Stimulated activated memory B cell treated with anti-CD40 and anti-IgM and Interleukin-4, amounts not matched to agents 10 μg/mL and 1 μg/mL and 100 μg/mL, for 72 hours (primary cell): ENCODE measurements at regions not wholly inside any gene's neighbourhood (a gene's known extent, or its start where the extent isn't known, plus 50 kb on each side); places are given as distances from the start of the nearest gene placed in this dataset.

Experiments
- ATAC-seq: fragments of 150-1000 bp; cut with Tn5 transposase; 2 replicates; pipeline ENCODE4 v1.10.0; 2021
- H3K27ac Mint-ChIP-seq: one replicate; pipeline ENCODE4 v1.8.0; 2022; ENCODE audit warnings: mild to moderate bottlenecking, mixed read lengths
- H3K27me3 Mint-ChIP-seq: one replicate; pipeline ENCODE4 v1.8.0; 2022; ENCODE audit warnings: mixed read lengths
- H3K36me3 Mint-ChIP-seq: one replicate; pipeline ENCODE4 v1.8.0; 2022; ENCODE audit warnings: mixed read lengths
- H3K4me1 Mint-ChIP-seq: one replicate; pipeline ENCODE4 v1.8.0; 2022; ENCODE audit warnings: mixed read lengths
- H3K4me3 Mint-ChIP-seq: one replicate; pipeline ENCODE4 v1.8.0; 2022; ENCODE audit warnings: mild to moderate bottlenecking, moderate library complexity, mixed read lengths
- H3K9me3 Mint-ChIP-seq: one replicate; pipeline ENCODE4 v1.8.0; 2022; ENCODE audit warnings: mixed read lengths

DNA sequence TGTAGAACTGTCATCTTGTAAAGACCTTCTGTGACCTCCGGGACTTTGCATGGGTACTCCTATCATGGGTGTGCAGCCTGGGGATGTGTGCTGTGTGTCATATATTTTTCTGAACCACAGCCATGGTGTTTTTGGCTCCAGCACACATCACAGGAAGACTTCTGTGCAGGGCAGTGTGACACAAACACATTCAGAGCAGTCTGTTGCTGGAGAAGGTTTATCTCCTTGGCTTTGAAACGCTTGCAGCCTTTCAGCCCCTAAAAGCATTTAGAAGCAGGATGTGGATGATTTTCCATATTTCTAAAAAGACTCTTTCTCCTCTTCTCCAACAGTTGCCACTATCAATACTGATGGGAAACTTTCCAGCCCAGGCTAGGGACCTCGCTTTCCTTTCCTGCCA is 221.6 kb upstream of the FOXA2 start:
- H3K27me3 Mint-ChIP-seq: no peaks in the 10 kb centered on the region
- H3K9me3 Mint-ChIP-seq: peaks cover 2% of the 10 kb centered on the region
- no peaks in the 10 kb centered on the region for H3K36me3 Mint-ChIP-seq
- no peak overlapping the region for H3K4me3 Mint-ChIP-seq
- no peak for ATAC-seq
- no peaks in the 10 kb centered on the region for H3K4me1 Mint-ChIP-seq
- H3K27ac Mint-ChIP-seq: no peak overlapping the region

GRCh38 chr20:22807045-22807444 is 222.7 kb upstream of the FOXA2 start:
- Mint-ChIP-seq H3K27me3 (no peaks in the 10 kb centered on the region), H3K9me3 (peaks cover 2% of the 10 kb centered on the region), H3K27ac (no peak overlapping the region), H3K36me3 (no peaks in the 10 kb centered on the region), H3K4me3 (no peak overlapping the region), H3K4me1 (no peaks in the 10 kb centered on the region)
- no peak for ATAC-seq

DNA sequence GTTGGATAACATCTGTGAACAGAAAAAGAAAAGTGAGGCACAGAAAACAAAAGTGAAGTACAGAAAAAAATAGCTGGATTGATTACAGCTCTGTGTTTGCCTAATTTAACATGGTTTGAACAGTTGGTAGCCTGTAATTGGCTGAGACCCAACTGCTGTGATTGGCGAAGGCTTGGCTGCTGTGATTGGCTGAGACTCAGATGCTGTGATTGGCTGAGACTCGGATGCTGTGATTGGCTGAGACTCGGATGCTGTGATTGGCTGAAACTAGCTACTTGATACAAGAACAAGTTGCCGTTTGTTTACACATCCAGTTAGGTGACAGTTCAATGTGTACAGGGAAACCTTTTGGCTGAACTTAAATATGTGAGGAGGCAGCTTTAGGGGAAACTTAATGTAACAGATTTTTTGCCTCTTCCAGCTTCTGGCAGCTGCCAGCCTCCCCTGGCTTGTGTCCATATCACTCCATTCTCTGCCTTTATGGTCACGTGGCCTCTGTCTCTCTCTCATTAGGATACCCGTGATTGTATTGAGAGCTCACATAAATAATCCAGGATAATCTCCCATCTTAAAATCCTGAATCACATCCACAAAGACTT is 223.4 kb upstream of the FOXA2 start:
- H3K4me3 Mint-ChIP-seq: no peak overlapping the region
- ATAC-seq: no peak

DNA sequence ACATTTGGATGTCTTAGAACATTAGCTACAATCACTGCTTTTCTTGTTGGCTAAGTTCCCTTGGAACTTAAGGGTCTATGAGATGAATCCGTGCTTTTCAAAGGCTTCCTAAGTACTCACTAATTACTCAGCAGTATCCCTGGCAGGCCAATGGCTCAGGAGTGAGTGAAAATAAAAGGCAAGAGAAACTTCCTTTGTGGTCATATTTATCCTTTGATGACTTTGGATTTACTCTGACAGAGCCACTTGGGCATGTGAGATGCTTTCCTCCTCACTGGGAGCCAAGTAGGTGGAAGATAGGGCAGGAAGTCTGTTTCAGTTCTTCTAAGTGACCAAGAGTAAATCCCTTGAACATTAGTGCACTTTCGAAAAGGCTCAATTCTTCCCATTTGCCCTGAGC is 224.3 kb upstream of the FOXA2 start:
- Mint-ChIP-seq H3K27me3 (no peaks in the 10 kb centered on the region), H3K36me3 (no peaks in the 10 kb centered on the region), H3K9me3 (peaks cover 2% of the 10 kb centered on the region), H3K4me1 (no peaks in the 10 kb centered on the region), H3K4me3 (no peak overlapping the region), H3K27ac (no peak overlapping the region)
- ATAC-seq: no peak

More for the DNA sequence above, 223.4 kb upstream of the FOXA2 start:
- H3K27ac Mint-ChIP-seq: no peak overlapping the region
- no peaks in the 10 kb centered on the region for H3K27me3 Mint-ChIP-seq
- no peaks in the 10 kb centered on the region for H3K36me3 Mint-ChIP-seq
- H3K9me3 Mint-ChIP-seq: peaks cover 2% of the 10 kb centered on the region
- H3K4me1 Mint-ChIP-seq: no peaks in the 10 kb centered on the region

DNA sequence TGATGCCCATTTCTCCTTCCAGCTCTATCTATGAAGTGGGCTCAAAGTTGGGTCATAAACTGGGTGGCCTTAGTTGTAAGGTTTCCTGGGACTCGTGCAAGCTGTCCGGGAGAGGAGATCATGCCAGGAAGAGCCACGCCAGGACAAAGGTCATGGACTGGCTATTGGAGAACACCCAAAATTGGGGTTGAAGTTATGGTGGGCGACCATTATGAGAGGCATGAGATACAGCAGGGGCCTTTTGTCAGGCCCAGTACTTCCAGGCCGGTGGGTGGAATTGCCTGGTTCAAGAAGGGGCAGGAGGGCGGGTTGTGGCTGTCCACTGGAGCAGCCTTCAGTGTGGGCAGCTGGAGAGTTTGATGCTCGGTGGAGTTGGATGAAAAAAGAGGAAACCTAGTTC is 225.1 kb upstream of the SSTR4 start:
- Mint-ChIP-seq H3K4me3 (no peak overlapping the region), H3K4me1 (no peaks in the 10 kb centered on the region), H3K9me3 (peaks cover 2% of the 10 kb centered on the region), H3K36me3 (no peaks in the 10 kb centered on the region), H3K27ac (no peak overlapping the region), H3K27me3 (peaks cover 6% of the 10 kb centered on the region)
- no peak for ATAC-seq

DNA sequence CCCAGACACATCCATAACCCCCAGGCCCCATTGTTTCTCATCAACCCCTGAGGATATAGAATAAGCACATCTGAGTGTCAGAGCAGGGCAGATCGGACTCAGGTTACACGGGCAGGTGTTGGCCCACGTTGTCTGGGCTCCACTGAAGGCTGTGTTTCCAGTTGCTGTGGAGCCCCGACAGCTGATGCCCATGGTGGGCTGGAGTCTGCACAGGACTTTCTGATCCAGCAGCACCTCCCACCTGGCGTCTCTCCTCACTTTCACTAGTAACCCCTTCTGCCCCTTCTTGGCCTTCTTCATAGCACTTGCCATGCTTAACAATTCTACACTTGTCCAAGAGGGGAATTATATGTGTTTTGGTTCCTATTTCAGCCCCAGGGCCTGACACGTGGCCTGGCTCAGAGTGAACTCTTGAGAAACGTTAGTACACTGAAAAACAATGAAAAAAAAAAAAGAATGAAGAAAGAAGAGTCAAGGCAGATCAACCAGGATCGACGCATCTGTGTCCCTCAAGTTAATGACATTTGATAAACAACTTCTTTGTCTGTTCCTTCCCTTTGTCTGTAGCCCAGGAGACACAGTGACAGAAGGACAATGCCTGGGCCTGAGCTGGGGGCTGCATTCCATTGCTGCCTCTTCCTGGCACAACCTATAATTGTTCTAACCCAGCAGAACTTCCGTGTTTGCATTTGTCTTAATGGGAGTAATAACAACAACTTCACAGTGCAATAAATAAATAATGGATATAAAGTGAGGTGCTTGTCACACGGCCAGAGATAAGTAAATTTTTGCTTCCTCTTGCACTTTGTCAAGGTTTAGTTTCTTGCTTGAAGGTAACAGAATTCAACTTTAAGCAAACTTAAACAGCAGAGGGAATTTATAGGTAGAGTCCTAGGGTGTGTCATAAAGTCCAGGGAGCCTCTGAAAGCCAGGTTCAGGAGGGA is 224.2 kb upstream of the SSTR4 start:
- Mint-ChIP-seq H3K4me3 (no peak overlapping the region), H3K27me3 (peaks cover 14% of the 10 kb centered on the region), H3K36me3 (no peaks in the 10 kb centered on the region), H3K4me1 (no peaks in the 10 kb centered on the region), H3K27ac (no peak overlapping the region), H3K9me3 (peaks cover 2% of the 10 kb centered on the region)
- no peak for ATAC-seq

DNA sequence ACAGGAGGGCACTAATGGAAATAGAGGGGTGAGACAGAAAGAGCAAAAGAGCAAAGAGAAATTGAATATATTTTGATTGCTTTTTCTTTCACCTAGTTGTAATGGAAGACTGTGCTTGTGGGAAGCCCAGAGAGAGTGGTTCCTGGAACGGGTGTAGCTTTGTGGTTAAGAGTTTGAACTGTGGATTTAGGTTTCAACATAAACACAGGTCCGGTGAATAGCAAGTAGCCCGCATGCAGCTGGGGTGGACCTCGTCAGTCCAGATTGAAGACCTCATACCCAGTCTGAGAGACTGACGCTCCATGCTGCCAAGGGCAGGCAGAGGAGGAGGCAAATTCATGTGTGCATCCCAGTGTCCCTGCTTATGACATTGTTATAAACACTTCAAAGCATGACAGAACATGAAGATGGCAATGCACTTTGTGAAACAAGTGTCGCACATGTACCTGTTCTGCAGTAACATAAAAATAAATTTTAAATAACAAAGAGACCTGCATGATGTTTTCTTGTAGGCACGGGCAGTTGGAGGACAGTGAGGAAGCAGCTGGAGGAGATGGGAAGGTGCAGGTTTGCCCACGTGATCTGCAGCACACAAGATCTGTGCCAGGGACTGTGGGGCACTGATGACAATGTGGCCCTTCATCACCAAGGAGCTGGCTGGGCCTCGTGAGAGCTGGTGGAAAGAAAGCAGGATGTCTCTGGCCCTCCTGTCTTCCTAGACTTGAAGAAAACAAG is 220.5 kb upstream of the SSTR4 start:
- H3K36me3 Mint-ChIP-seq: no peaks in the 10 kb centered on the region
- H3K4me3 Mint-ChIP-seq: no peak overlapping the region
- ATAC-seq: no peak
- H3K4me1 Mint-ChIP-seq: no peaks in the 10 kb centered on the region
- H3K27me3 Mint-ChIP-seq: peaks cover 14% of the 10 kb centered on the region
- no peaks in the 10 kb centered on the region for H3K9me3 Mint-ChIP-seq
- no peak overlapping the region for H3K27ac Mint-ChIP-seq

DNA sequence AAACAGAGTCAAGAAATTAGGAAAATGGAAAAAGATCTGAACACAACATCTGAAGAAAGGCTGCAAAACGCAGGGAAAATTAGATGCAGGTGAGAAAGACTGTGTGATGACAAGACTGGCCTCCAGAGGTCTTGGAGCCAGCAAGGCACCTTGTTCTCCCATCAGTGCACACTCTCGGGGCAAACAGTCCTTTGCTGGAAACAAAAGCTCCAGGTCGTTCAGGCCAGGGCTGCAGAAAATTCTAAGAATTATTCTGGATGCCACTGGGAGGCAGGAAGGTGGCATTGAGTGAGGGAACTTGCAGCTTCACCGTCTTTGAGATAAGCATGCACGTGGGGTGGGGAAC is 219.9 kb upstream of the SSTR4 start:
- H3K27me3 Mint-ChIP-seq: peaks cover 14% of the 10 kb centered on the region
- H3K4me3 Mint-ChIP-seq: no peak overlapping the region
- no peak for ATAC-seq
- H3K36me3 Mint-ChIP-seq: no peaks in the 10 kb centered on the region
- H3K4me1 Mint-ChIP-seq: no peaks in the 10 kb centered on the region
- no peak overlapping the region for H3K27ac Mint-ChIP-seq
- no peaks in the 10 kb centered on the region for H3K9me3 Mint-ChIP-seq

- Mint-ChIP-seq H3K4me3 (no peak overlapping the region), H3K27me3 (peaks cover 14% of the 10 kb centered on the region), H3K4me1 (no peaks in the 10 kb centered on the region), H3K36me3 (no peaks in the 10 kb centered on the region), H3K9me3 (no peaks in the 10 kb centered on the region), H3K27ac (no peak overlapping the region)
- ATAC-seq: no peak
Measured at GRCh38 chr20:22815603-22816315, 219.4 kb upstream of the SSTR4 start.

- Mint-ChIP-seq H3K36me3 (no peaks in the 10 kb centered on the region), H3K9me3 (no peaks in the 10 kb centered on the region), H3K27ac (no peak overlapping the region), H3K27me3 (peaks cover 14% of the 10 kb centered on the region), H3K4me3 (no peak overlapping the region), H3K4me1 (no peaks in the 10 kb centered on the region)
- no peak for ATAC-seq
Measured at GRCh38 chr20:22818636-22819035, 216.5 kb upstream of the SSTR4 start.

DNA sequence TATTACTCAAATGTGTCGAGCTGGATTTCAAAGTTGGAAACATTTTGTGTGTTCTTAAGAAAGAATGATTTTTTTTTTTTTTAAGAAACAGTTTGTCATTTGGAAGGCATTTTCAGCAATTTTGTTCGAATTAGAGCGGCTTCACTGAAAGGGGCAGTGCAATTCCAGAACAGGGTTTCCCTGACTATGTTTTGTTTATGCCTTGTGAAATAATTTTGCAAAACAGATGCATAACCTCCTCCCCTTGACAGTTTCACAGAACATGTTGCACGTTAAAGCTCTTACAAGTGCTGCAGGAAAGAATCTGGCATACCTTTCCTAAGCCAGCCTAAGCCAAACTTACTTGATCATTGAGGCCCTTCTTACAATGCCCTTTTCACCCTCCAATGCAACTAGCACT is 216.0 kb upstream of the SSTR4 start:
- ATAC-seq: no peak
- H3K4me3 Mint-ChIP-seq: no peak overlapping the region
- H3K36me3 Mint-ChIP-seq: no peaks in the 10 kb centered on the region
- H3K27ac Mint-ChIP-seq: no peak overlapping the region
- H3K9me3 Mint-ChIP-seq: no peaks in the 10 kb centered on the region
- no peaks in the 10 kb centered on the region for H3K4me1 Mint-ChIP-seq
- H3K27me3 Mint-ChIP-seq: peaks cover 14% of the 10 kb centered on the region

GRCh38 chr20:22819784-22820183 is 215.3 kb upstream of the SSTR4 start:
- H3K36me3 Mint-ChIP-seq: no peaks in the 10 kb centered on the region
- peaks cover 11% of the 10 kb centered on the region for H3K27me3 Mint-ChIP-seq
- no peak overlapping the region for H3K4me3 Mint-ChIP-seq
- no peaks in the 10 kb centered on the region for H3K4me1 Mint-ChIP-seq
- no peak overlapping the region for H3K27ac Mint-ChIP-seq
- ATAC-seq: no peak
- H3K9me3 Mint-ChIP-seq: no peaks in the 10 kb centered on the region

GRCh38 chr20:22821081-22821727 is 213.9 kb upstream of the SSTR4 start:
- Mint-ChIP-seq H3K36me3 (no peaks in the 10 kb centered on the region), H3K4me3 (no peak overlapping the region), H3K4me1 (no peaks in the 10 kb centered on the region), H3K27me3 (no peaks in the 10 kb centered on the region), H3K9me3 (no peaks in the 10 kb centered on the region), H3K27ac (no peak overlapping the region)
- ATAC-seq: no peak

DNA sequence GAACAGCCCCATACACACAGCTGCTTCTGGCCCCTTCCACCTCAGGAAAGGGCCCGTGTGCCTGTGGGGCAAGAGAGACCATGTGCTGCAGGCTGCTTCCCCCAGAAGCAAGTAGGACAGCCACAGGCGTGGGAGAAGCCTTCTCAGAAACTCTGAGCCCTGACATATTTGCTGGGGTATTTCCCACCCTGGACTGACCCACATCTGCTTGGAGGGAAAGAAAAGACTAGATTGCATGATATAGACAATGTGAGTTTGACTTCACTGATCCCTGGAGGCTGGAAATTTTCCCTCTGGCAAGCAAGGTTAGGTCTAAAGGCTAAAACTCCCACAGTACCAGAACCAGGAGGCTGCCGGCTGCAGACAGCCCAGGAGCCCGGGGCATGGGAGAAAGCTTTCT is 213.3 kb upstream of the SSTR4 start:
- Mint-ChIP-seq H3K9me3 (no peaks in the 10 kb centered on the region), H3K4me1 (no peaks in the 10 kb centered on the region), H3K36me3 (no peaks in the 10 kb centered on the region), H3K27me3 (no peaks in the 10 kb centered on the region), H3K27ac (no peak overlapping the region), H3K4me3 (no peak overlapping the region)
- no peak for ATAC-seq

- Mint-ChIP-seq H3K27me3 (no peaks in the 10 kb centered on the region), H3K36me3 (no peaks in the 10 kb centered on the region), H3K4me3 (no peak overlapping the region), H3K9me3 (no peaks in the 10 kb centered on the region), H3K27ac (no peak overlapping the region), H3K4me1 (no peaks in the 10 kb centered on the region)
- ATAC-seq: no peak
Measured at GRCh38 chr20:22823119-22823518, 212.0 kb upstream of the SSTR4 start.
